ENCODE measurements at regions not wholly inside any gene's neighbourhood (a gene's known extent, or its start where the extent isn't known, plus 50 kb on each side); places are given as distances from the start of the nearest gene placed in this dataset.

DNA sequence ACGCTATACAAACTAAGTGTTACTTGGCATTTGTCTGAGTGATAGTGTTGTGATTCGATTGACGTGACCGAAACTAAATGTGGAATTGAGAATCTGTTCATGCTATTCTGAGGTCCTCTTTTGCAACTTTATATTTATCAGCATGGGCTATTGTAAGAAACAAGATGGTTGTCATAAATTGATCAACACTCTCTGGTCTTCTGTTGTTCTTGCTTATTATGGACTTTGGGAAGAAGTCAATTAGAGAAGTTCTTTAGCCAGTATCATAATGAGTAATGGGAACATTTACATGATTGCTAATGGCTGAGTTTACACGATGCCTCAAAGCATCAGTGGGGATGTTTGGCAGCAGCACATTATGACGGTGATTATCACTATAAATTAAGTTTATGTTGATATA is 195.0 kb downstream of the CD83 start:
- Histone ChIP-seq H3K9ac (ENCODE audit: low read length) (no peak overlapping the region), H2AFZ (ENCODE audit: low read depth, low read length, severe bottlenecking) (no peak overlapping the region), H3K4me3 (ENCODE audit: insufficient read depth, low read length, poor library complexity, severe bottlenecking) (no peak overlapping the region), H3F3A (ENCODE audit: insufficient read depth) (no peaks in the 10 kb centered on the region), H3K36me3 (ENCODE audit: low read length) (no peaks in the 10 kb centered on the region), H3K9me3 (ENCODE audit: insufficient read depth, low read length) (no peaks in the 10 kb centered on the region), H3K27ac (ENCODE audit: low read depth, low read length) (no peak overlapping the region), H3K79me2 (ENCODE audit: insufficient read depth, low read length) (no peaks in the 10 kb centered on the region), H3K27me3 (ENCODE audit: low read length) (no peaks in the 10 kb centered on the region), H4K20me1 (ENCODE audit: low read depth, low read length) (no peaks in the 10 kb centered on the region), H3K9me2 (replicated peaks; ENCODE audit: insufficient read depth, low read length) (no peaks in the 10 kb centered on the region), H3K4me2 (ENCODE audit: low read depth, low read length, poor library complexity, severe bottlenecking) (no peak overlapping the region)
- TF ChIP-seq CTCF (IDR thresholded peaks at IDR 0.05; ENCODE audit: insufficient read depth, low read length, poor library complexity, severe bottlenecking), result no peak
- no peak for TF ChIP-seq EZH2phosphoT487 (conservative IDR thresholded peaks at IDR 0.05; ENCODE audit: low read length)

- no peak overlapping the region for H3K9ac ChIP-seq (ENCODE audit: low read length)
- H3K27ac ChIP-seq (ENCODE audit: low read depth, low read length), result no peak overlapping the region
- no peak overlapping the region for H2AFZ ChIP-seq (ENCODE audit: low read depth, low read length, severe bottlenecking)
- no peaks in the 10 kb centered on the region for H3K9me2 ChIP-seq (replicated peaks; ENCODE audit: insufficient read depth, low read length)
- no peaks in the 10 kb centered on the region for H3K9me3 ChIP-seq (ENCODE audit: insufficient read depth, low read length)
- no peaks in the 10 kb centered on the region for H3K79me2 ChIP-seq (ENCODE audit: insufficient read depth, low read length)
- H3K4me2 ChIP-seq (ENCODE audit: low read depth, low read length, poor library complexity, severe bottlenecking), result no peak overlapping the region
- H3K27me3 ChIP-seq (ENCODE audit: low read length), result no peaks in the 10 kb centered on the region
- H3K36me3 ChIP-seq (ENCODE audit: low read length), result no peaks in the 10 kb centered on the region
- H3K4me3 ChIP-seq (ENCODE audit: insufficient read depth, low read length, poor library complexity, severe bottlenecking), result no peak overlapping the region
- TF ChIP-seq CTCF (IDR thresholded peaks at IDR 0.05; ENCODE audit: insufficient read depth, low read length, poor library complexity, severe bottlenecking), result no peak
- H3F3A ChIP-seq (ENCODE audit: insufficient read depth), result no peaks in the 10 kb centered on the region
- H4K20me1 ChIP-seq (ENCODE audit: low read depth, low read length), result no peaks in the 10 kb centered on the region
These were observed 195.7 kb downstream of the CD83 start for GRCh38 chr6:14313248-14313647.

DNA sequence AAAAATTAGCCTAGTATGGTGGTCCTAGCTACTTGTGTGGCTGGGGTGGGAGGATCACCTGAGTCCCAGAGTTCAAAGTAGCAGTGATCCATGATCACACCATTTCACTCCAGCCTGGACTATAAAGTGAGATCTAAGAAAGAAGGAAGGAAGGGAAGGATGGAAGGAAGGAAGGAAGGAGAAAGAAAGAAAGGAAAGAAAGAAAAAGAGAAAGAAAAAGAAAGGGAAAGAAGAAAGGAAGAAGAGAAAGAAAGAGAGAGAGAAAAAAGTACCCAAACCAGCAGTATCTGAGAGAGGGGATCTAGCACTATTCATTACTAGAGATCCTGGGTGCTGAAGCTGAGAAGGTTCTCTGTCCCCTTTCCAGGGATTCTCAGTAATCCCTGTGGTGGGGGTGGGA is 197.8 kb downstream of the CD83 start:
- no peak overlapping the region for H3K27ac ChIP-seq (ENCODE audit: low read depth, low read length)
- H3K9me3 ChIP-seq (ENCODE audit: insufficient read depth, low read length), result no peaks in the 10 kb centered on the region
- H3K27me3 ChIP-seq (ENCODE audit: low read length), result no peaks in the 10 kb centered on the region
- no peak overlapping the region for H2AFZ ChIP-seq (ENCODE audit: low read depth, low read length, severe bottlenecking)
- no peak overlapping the region for H3K4me2 ChIP-seq (ENCODE audit: low read depth, low read length, poor library complexity, severe bottlenecking)
- H3F3A ChIP-seq (ENCODE audit: insufficient read depth), result no peaks in the 10 kb centered on the region
- no peaks in the 10 kb centered on the region for H3K9me2 ChIP-seq (replicated peaks; ENCODE audit: insufficient read depth, low read length)
- no peaks in the 10 kb centered on the region for H4K20me1 ChIP-seq (ENCODE audit: low read depth, low read length)
- no peaks in the 10 kb centered on the region for H3K36me3 ChIP-seq (ENCODE audit: low read length)
- H3K4me3 ChIP-seq (ENCODE audit: insufficient read depth, low read length, poor library complexity, severe bottlenecking), result no peak overlapping the region
- no peaks in the 10 kb centered on the region for H3K79me2 ChIP-seq (ENCODE audit: insufficient read depth, low read length)
- no peak overlapping the region for H3K9ac ChIP-seq (ENCODE audit: low read length)
- no peak for TF ChIP-seq EZH2phosphoT487 (conservative IDR thresholded peaks at IDR 0.05; ENCODE audit: low read length)
- no peak for TF ChIP-seq CTCF (IDR thresholded peaks at IDR 0.05; ENCODE audit: insufficient read depth, low read length, poor library complexity, severe bottlenecking)
